Tibial nerve (tissue), 4 donors: ENCODE measurements at regions not wholly inside any gene's neighbourhood (a gene's known extent, or its start where the extent isn't known, plus 50 kb on each side); places are given as distances from the start of the nearest gene placed in this dataset.

Source experiments
- CTCF ChIP-seq, 5 experiments: fragments of 200-600 bp in 3 of 5; fragments of 450-650 bp in 2 of 5; sonication (generic) in 3 of 5; IDR thresholded peaks; one replicate each; pipeline ENCODE4 v1.5.1; 2016 to 2019; ENCODE audit warnings: antibody characterized with exemption in 5 of 5, mild to moderate bottlenecking in 3 of 5, moderate library complexity in 2 of 5
- EP300 ChIP-seq, 2 donors: sonication (generic); formaldehyde crosslinking; IDR thresholded peaks; one replicate each; pipeline ENCODE4 v1.6.1; 2017; ENCODE audit warnings: antibody characterized with exemption in 2 of 2, mild to moderate bottlenecking in 1 of 2
- POLR2A ChIP-seq, 2 donors: fragments of 450-650 bp; IDR thresholded peaks; one replicate each; pipeline ENCODE4 v1.6.1; 2017; ENCODE audit warnings: antibody characterized with exemption in 2 of 2, mild to moderate bottlenecking in 2 of 2, moderate library complexity in 2 of 2

- TF ChIP-seq CTCF (IDR thresholded peaks at IDR 0.05): no peak
- TF ChIP-seq EP300 (IDR thresholded peaks at IDR 0.05): no peak
- no peak for TF ChIP-seq POLR2A (IDR thresholded peaks at IDR 0.05)
Measured at GRCh38 chr9:108537756-108538155, 318.0 kb downstream of the ACTL7B start.
